Neuronal stem cell (in vitro differentiated cells): ENCODE measurements at regions not wholly inside any gene's neighbourhood (a gene's known extent, or its start where the extent isn't known, plus 50 kb on each side); places are given as distances from the start of the nearest gene placed in this dataset.

Experiments
- DNase-seq: peaks from one replicate; pipeline ENCODE4 v3.0.0-alpha.2; 2013; ENCODE audit warnings: low spot score
- H2AFZ ChIP-seq: one replicate; pipeline ENCODE4 v1.6.1; 2013; ENCODE audit warnings: mild to moderate bottlenecking, low read length, inconsistent platforms
- H2AK5ac ChIP-seq: 2 replicates; pipeline ENCODE4 v1.6.1; 2013; ENCODE audit warnings: low read depth, mild to moderate bottlenecking, inconsistent platforms, low read length, moderate library complexity, mixed read lengths
- H2BK120ac ChIP-seq: 2 replicates; pipeline ENCODE4 v1.6.1; 2013; ENCODE audit warnings: low read depth, mild to moderate bottlenecking, inconsistent platforms, low read length, moderate library complexity, mixed read lengths
- H2BK12ac ChIP-seq: one replicate; pipeline ENCODE4 v1.6.1; 2013; ENCODE audit warnings: low read length, inconsistent platforms
- H2BK15ac ChIP-seq: 2 replicates; pipeline ENCODE4 v1.6.1; 2013; ENCODE audit warnings: mild to moderate bottlenecking, low read length, inconsistent platforms, mixed read lengths
- H2BK5ac ChIP-seq: one replicate; pipeline ENCODE4 v1.6.1; 2013; ENCODE audit warnings: inconsistent platforms, mild to moderate bottlenecking, low read length, moderate library complexity
- H3K14ac ChIP-seq: one replicate; pipeline ENCODE4 v1.6.1; 2013; ENCODE audit warnings: low read length, inconsistent platforms
- H3K18ac ChIP-seq: 2 replicates; pipeline ENCODE4 v1.6.1; 2013; ENCODE audit warnings: low read length, inconsistent platforms
- H3K23ac ChIP-seq: 2 replicates; pipeline ENCODE4 v1.6.1; 2013; ENCODE audit warnings: low read depth, mild to moderate bottlenecking, mixed read lengths, low read length, inconsistent platforms; ENCODE audit not compliant: poor library complexity
- H3K27ac ChIP-seq: replicated peaks from 3 replicates; pipeline ENCODE4 v1.5.1; 2013; ENCODE audit warnings: low read length, inconsistent platforms
- H3K27me3 ChIP-seq, 3 experiments: 2 replicates each; pipeline ENCODE4 v1.6.1; 2013; ENCODE audit warnings: low read length in 3 of 3, mild to moderate bottlenecking in 2 of 3, inconsistent platforms in 1 of 3, low read depth in 1 of 3, mixed read lengths in 1 of 3, moderate library complexity in 1 of 3; ENCODE audit not compliant: control insufficient read depth in 3 of 3, insufficient read depth in 3 of 3
- H3K36me3 ChIP-seq, 2 donors: replicated peaks in 1 of 2; 2 replicates each; pipeline ENCODE4 v1.6.1; 2013; ENCODE audit warnings: low read length in 2 of 2; ENCODE audit not compliant: control insufficient read depth in 2 of 2, insufficient read depth in 2 of 2
- H3K4ac ChIP-seq: 2 replicates; pipeline ENCODE4 v1.6.1; 2013; ENCODE audit warnings: inconsistent platforms, mild to moderate bottlenecking, low read length, moderate library complexity
- H3K4me1 ChIP-seq, 2 donors: 1 replicate in 1 of 2; 2 replicates in 1 of 2; pipeline ENCODE4 v1.6.1; 2013; ENCODE audit warnings: low read length in 2 of 2, low read depth in 1 of 2; ENCODE audit not compliant: control insufficient read depth in 2 of 2, insufficient read depth in 1 of 2
- H3K4me2 ChIP-seq: one replicate; pipeline ENCODE4 v1.6.1; 2013; ENCODE audit warnings: mild to moderate bottlenecking, low read length, inconsistent platforms; ENCODE audit not compliant: insufficient read depth, poor library complexity, severe bottlenecking
- H3K4me3 ChIP-seq, 2 donors: 2 replicates each; pipeline ENCODE4 v1.5.1; 2013; ENCODE audit warnings: low read length in 2 of 2, mild to moderate bottlenecking in 2 of 2, inconsistent platforms in 1 of 2, moderate library complexity in 1 of 2
- H3K79me1 ChIP-seq: one replicate; pipeline ENCODE4 v1.6.1; 2013; ENCODE audit warnings: low read depth, mild to moderate bottlenecking, inconsistent platforms, low read length, moderate library complexity
- H3K9ac ChIP-seq: one replicate; pipeline ENCODE4 v1.6.1; 2013; ENCODE audit warnings: mild to moderate bottlenecking, low read depth, low read length, inconsistent platforms; ENCODE audit not compliant: poor library complexity
- H3K9me3 ChIP-seq, 2 donors: replicated peaks in 1 of 2; 2 replicates each; pipeline versions ENCODE3 to v1.6.1; 2013; ENCODE audit warnings: low read length in 2 of 2, mild to moderate bottlenecking in 2 of 2, inconsistent platforms in 1 of 2, low read depth in 1 of 2, mixed read lengths in 1 of 2, moderate library complexity in 1 of 2; ENCODE audit not compliant: control insufficient read depth in 2 of 2, insufficient read depth in 1 of 2
- H4K8ac ChIP-seq: one replicate; pipeline ENCODE4 v1.6.1; 2013; ENCODE audit warnings: low read depth, mild to moderate bottlenecking, inconsistent platforms, low read length, moderate library complexity
- H4K91ac ChIP-seq: one replicate; pipeline ENCODE4 v1.6.1; 2013; ENCODE audit warnings: low read length, low read depth, mild to moderate bottlenecking, inconsistent platforms; ENCODE audit not compliant: poor library complexity
- WGBS, 2 donors: extraction: QIAGEN DNeasy Blood & Tissue Kit; methylation state at CpG; one replicate each; pipeline ENCODE4 v1.1.7; 2013; ENCODE audit warnings: missing lambda C conversion rate in 2 of 2, mixed read lengths in 1 of 2; ENCODE audit not compliant: insufficient read length in 2 of 2, insufficient replicate concordance in 1 of 2; ENCODE audit errors: extremely low coverage in 2 of 2; 5-methylcytosine and 5-hydroxymethylcytosine counted together

GRCh38 chr2:60359569-60359968 is 193.9 kb downstream of the BCL11A start:
- H3K9ac ChIP-seq = no peak overlapping the region
- no peaks in the 10 kb centered on the region for H3K9me3 ChIP-seq
- H2BK5ac ChIP-seq = no peak overlapping the region
- no peak overlapping the region for H2AK5ac ChIP-seq
- no peak for DNase-seq
- no peak overlapping the region for H3K23ac ChIP-seq
- H3K27me3 ChIP-seq = no peaks in the 10 kb centered on the region
- no peak overlapping the region for H3K4me3 ChIP-seq
- H3K4me2 ChIP-seq = no peak overlapping the region
- WGBS, 2 donors = no CpG with 5 or more reads among the region's 5 CpGs
- H3K27ac ChIP-seq = no peak overlapping the region
- H2BK120ac ChIP-seq = no peak overlapping the region
- no peak overlapping the region for H2BK15ac ChIP-seq
- H3K4me1 ChIP-seq = peaks cover 0 to 4% of the 10 kb centered on the region in 2 donors
- no peak overlapping the region for H3K14ac ChIP-seq
- H4K91ac ChIP-seq = no peak overlapping the region
- H3K4ac ChIP-seq = no peak overlapping the region
- no peaks in the 10 kb centered on the region for H3K36me3 ChIP-seq
- no peaks in the 10 kb centered on the region for H3K79me1 ChIP-seq
- H2AFZ ChIP-seq = no peak overlapping the region
- H3K18ac ChIP-seq = no peak overlapping the region
- no peak overlapping the region for H4K8ac ChIP-seq
- H2BK12ac ChIP-seq = no peak overlapping the region

DNA sequence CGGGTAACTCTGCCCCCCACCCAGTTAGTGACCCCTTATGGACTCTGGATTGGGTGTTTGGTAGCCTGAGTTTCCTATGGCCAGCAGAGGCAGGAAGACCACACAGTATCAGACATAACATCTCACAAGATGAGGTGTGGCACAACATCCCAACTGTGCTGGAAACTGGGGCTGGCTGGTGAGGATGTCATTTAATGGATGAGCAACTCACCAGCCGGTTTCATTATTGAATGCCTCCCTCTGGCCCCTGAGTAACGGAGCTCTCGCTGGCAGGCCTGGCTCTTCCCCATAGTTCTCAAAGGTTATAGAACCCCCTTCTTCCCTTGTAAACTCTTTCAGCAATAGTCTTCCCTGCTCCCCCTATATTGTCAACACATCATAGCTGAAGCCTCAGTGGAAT is 195.0 kb downstream of the BCL11A start:
- Histone ChIP-seq H2AFZ (no peak overlapping the region), H3K36me3 (no peaks in the 10 kb centered on the region)

GRCh38 chr2:60357996-60358395 is 195.5 kb downstream of the BCL11A start:
- no peak overlapping the region for H4K91ac ChIP-seq
- H3K14ac ChIP-seq = no peak overlapping the region
- no peak overlapping the region for H2BK5ac ChIP-seq
- no peaks in the 10 kb centered on the region for H3K79me1 ChIP-seq
- no peak overlapping the region for H2AK5ac ChIP-seq
- no peaks in the 10 kb centered on the region for H3K27me3 ChIP-seq
- H3K18ac ChIP-seq = no peak overlapping the region
- no peaks in the 10 kb centered on the region for H3K36me3 ChIP-seq
- H2AFZ ChIP-seq = no peak overlapping the region
- no peak overlapping the region for H3K4ac ChIP-seq
- H2BK12ac ChIP-seq = no peak overlapping the region
- no peak overlapping the region for H2BK120ac ChIP-seq
- no peak overlapping the region for H3K9ac ChIP-seq
- H2BK15ac ChIP-seq = no peak overlapping the region
- no peak overlapping the region for H4K8ac ChIP-seq
- H3K9me3 ChIP-seq = no peaks in the 10 kb centered on the region
- no CpG with 5 or more reads among the region's 6 CpGs for WGBS, 2 donors
- H3K4me3 ChIP-seq = no peak overlapping the region
- H3K4me1 ChIP-seq = peaks cover 0 to 11% of the 10 kb centered on the region in 2 donors
- H3K27ac ChIP-seq = no peak overlapping the region
- DNase-seq = no peak
- no peak overlapping the region for H3K23ac ChIP-seq
- H3K4me2 ChIP-seq = no peak overlapping the region

More for the DNA sequence above, 195.0 kb downstream of the BCL11A start:
- no CpG with 5 or more reads among the region's 4 CpGs for WGBS, 2 donors
- H2AK5ac ChIP-seq = no peak overlapping the region
- H4K91ac ChIP-seq = no peak overlapping the region
- H3K27ac ChIP-seq = no peak overlapping the region
- no peak overlapping the region for H3K14ac ChIP-seq
- no peak overlapping the region for H3K23ac ChIP-seq
- DNase-seq = no peak
- H3K4ac ChIP-seq = no peak overlapping the region
- no peak overlapping the region for H3K18ac ChIP-seq
- H2BK15ac ChIP-seq = no peak overlapping the region
- H2BK120ac ChIP-seq = no peak overlapping the region
- no peak overlapping the region for H2BK5ac ChIP-seq
- no peak overlapping the region for H3K4me3 ChIP-seq
- no peak overlapping the region for H2BK12ac ChIP-seq
- H3K27me3 ChIP-seq = no peaks in the 10 kb centered on the region
- no peaks in the 10 kb centered on the region for H3K9me3 ChIP-seq
- H3K4me1 ChIP-seq = peaks cover 0 to 7% of the 10 kb centered on the region in 2 donors
- H3K79me1 ChIP-seq = no peaks in the 10 kb centered on the region
- no peak overlapping the region for H3K4me2 ChIP-seq
- H4K8ac ChIP-seq = no peak overlapping the region
- H3K9ac ChIP-seq = no peak overlapping the region

DNA sequence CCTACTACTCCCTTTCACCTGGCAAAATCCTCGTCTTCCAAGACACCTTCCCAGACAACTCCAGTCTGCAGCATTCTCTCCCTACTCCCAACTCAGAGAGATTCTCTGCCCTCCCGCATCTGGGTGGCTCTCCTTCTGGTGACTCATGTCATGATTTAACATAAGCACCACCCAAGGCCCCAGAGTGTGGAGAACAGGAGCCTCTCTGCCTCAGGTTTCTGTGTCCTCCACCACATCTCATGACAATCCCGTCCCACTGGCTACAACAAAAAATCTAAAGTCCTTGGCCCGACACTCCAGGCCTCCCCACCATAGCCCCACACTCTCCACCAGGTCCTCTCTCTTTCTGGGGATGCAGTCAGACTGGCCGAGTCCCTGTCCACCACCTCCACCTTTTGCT is 197.1 kb downstream of the BCL11A start:
- Histone ChIP-seq H2BK12ac (no peak overlapping the region), H2BK5ac (no peak overlapping the region), H3K79me1 (no peaks in the 10 kb centered on the region), H3K4ac (no peak overlapping the region), H3K4me2 (no peak overlapping the region), H3K18ac (no peak overlapping the region), H3K23ac (no peak overlapping the region), H3K4me3 (no peak overlapping the region), H4K8ac (no peak overlapping the region), H3K36me3 (no peaks in the 10 kb centered on the region), H3K4me1 (peaks cover 0 to 21% of the 10 kb centered on the region in 2 donors), H3K14ac (no peak overlapping the region), H2AFZ (no peak overlapping the region), H2BK120ac (no peak overlapping the region), H3K9me3 (no peaks in the 10 kb centered on the region), H2BK15ac (no peak overlapping the region), H3K27me3 (no peaks in the 10 kb centered on the region), H2AK5ac (no peak overlapping the region), H3K27ac (no peak overlapping the region), H3K9ac (no peak overlapping the region), H4K91ac (no peak overlapping the region)
- DNase-seq = no peak
- WGBS, 2 donors = no CpG with 5 or more reads among the region's 5 CpGs
